ENCODE measurements at regions not wholly inside any gene's neighbourhood (a gene's known extent, or its start where the extent isn't known, plus 50 kb on each side); places are given as distances from the start of the nearest gene placed in this dataset.

GRCh38 chr2:125267683-125268082, 1242.6 kb downstream of the CNTNAP5 start:
- Histone ChIP-seq H3K9me3 (ENCODE audit: low read depth, low read length, poor library complexity, severe bottlenecking) (no peaks in the 10 kb centered on the region), H3K4me3 (ENCODE audit: low read depth, low read length, poor library complexity, severe bottlenecking) (no peak overlapping the region), H3K36me3 (ENCODE audit: insufficient read depth, low read length, poor library complexity, severe bottlenecking) (no peaks in the 10 kb centered on the region), H3K4me1 (ENCODE audit: insufficient read depth, low read length, poor library complexity, severe bottlenecking) (no peaks in the 10 kb centered on the region), H3K27me3 (replicated peaks; ENCODE audit: insufficient read depth, low read depth, low read length, poor library complexity) (no peaks in the 10 kb centered on the region), H3K27ac (ENCODE audit: low read depth, low read length, poor library complexity, severe bottlenecking) (no peak overlapping the region)
- no peak for DNase-seq (ENCODE audit: low spot score)
- TF ChIP-seq EZH2 (IDR thresholded peaks at IDR 0.05; ENCODE audit: borderline replicate concordance, low read depth, low read length, poor library complexity, severe bottlenecking) = no peak
- no peak for TF ChIP-seq CTCF (conservative IDR thresholded peaks at IDR 0.05; ENCODE audit: low read depth, low read length)
- ChIA-PET CTCF (interaction anchor here (0.6 kb wide), 1 partner anchor 23 kb away, joined by 3 read pairs; no protein-coding TSS in a partner anchor), POLR2A (ENCODE audit: low non-redundant PET) (no interaction called here)
- intact Hi-C loops (cut with micrococcal nuclease; ENCODE audit: unreplicated experiment) = no loop called here
- no TSS peak for BruUV-seq (replicated peaks)

- Histone ChIP-seq H3K36me3 (ENCODE audit: insufficient read depth, low read length, poor library complexity, severe bottlenecking) (no peaks in the 10 kb centered on the region), H3K27ac (ENCODE audit: low read depth, low read length, poor library complexity, severe bottlenecking) (no peak overlapping the region), H3K4me3 (ENCODE audit: low read depth, low read length, poor library complexity, severe bottlenecking) (no peak overlapping the region), H3K9me3 (ENCODE audit: low read depth, low read length, poor library complexity, severe bottlenecking) (no peaks in the 10 kb centered on the region), H3K27me3 (replicated peaks; ENCODE audit: insufficient read depth, low read depth, low read length, poor library complexity) (no peaks in the 10 kb centered on the region), H3K4me1 (ENCODE audit: insufficient read depth, low read length, poor library complexity, severe bottlenecking) (no peaks in the 10 kb centered on the region)
- POLR2A ChIA-PET (ENCODE audit: low non-redundant PET) = no interaction called here
- CTCF ChIA-PET = no interaction called here
- no peak for DNase-seq (ENCODE audit: low spot score)
- TF ChIP-seq CTCF (conservative IDR thresholded peaks at IDR 0.05; ENCODE audit: low read depth, low read length) = no peak
- no peak for TF ChIP-seq EZH2 (IDR thresholded peaks at IDR 0.05; ENCODE audit: borderline replicate concordance, low read depth, low read length, poor library complexity, severe bottlenecking)
- intact Hi-C loops (cut with micrococcal nuclease; ENCODE audit: unreplicated experiment) = no loop called here
- no TSS peak for BruUV-seq (replicated peaks)
These were observed 1247.6 kb downstream of the CNTNAP5 start for GRCh38 chr2:125272651-125273050.

- BruUV-seq (replicated peaks) = no TSS peak
- TF ChIP-seq EZH2 (IDR thresholded peaks at IDR 0.05; ENCODE audit: borderline replicate concordance, low read depth, low read length, poor library complexity, severe bottlenecking) = no peak
- no peak for TF ChIP-seq CTCF (conservative IDR thresholded peaks at IDR 0.05; ENCODE audit: low read depth, low read length)
- POLR2A ChIA-PET (ENCODE audit: low non-redundant PET) = no interaction called here
These were observed 1249.6 kb downstream of the CNTNAP5 start for GRCh38 chr2:125274718-125275117.

More at GRCh38 chr2:125274718-125275117, 1249.6 kb downstream of the CNTNAP5 start:
- CTCF ChIA-PET = no interaction called here
- Histone ChIP-seq H3K36me3 (ENCODE audit: insufficient read depth, low read length, poor library complexity, severe bottlenecking) (no peaks in the 10 kb centered on the region), H3K27me3 (replicated peaks; ENCODE audit: insufficient read depth, low read depth, low read length, poor library complexity) (no peaks in the 10 kb centered on the region), H3K27ac (ENCODE audit: low read depth, low read length, poor library complexity, severe bottlenecking) (no peak overlapping the region), H3K4me1 (ENCODE audit: insufficient read depth, low read length, poor library complexity, severe bottlenecking) (no peaks in the 10 kb centered on the region), H3K9me3 (ENCODE audit: low read depth, low read length, poor library complexity, severe bottlenecking) (no peaks in the 10 kb centered on the region), H3K4me3 (ENCODE audit: low read depth, low read length, poor library complexity, severe bottlenecking) (no peak overlapping the region)
- intact Hi-C loops (cut with micrococcal nuclease; ENCODE audit: unreplicated experiment) = no loop called here
- DNase-seq (ENCODE audit: low spot score) = no peak
